Psoas muscle (tissue), 7 donors: ENCODE measurements at regions not wholly inside any gene's neighbourhood (a gene's known extent, or its start where the extent isn't known, plus 50 kb on each side); places are given as distances from the start of the nearest gene placed in this dataset.

Source experiments
- ATAC-seq, 4 donors: fragments of 200-7000 bp; cut with Tn5 transposase; one replicate each; pipeline ENCODE4 v1.9.1; 2020; ENCODE audit warnings: moderate library complexity in 3 of 4, mild to moderate bottlenecking in 2 of 4
- DNase-seq, 2 donors: peaks; one replicate each; pipeline ENCODE4 v3.0.0-alpha.2; 2020
- H3K27ac ChIP-seq: fragments of 200-600 bp; one replicate; pipeline ENCODE4 v1.8.0; 2022
- H3K27me3 ChIP-seq, 3 donors: fragments of 200-600 bp in 1 of 3; one replicate each; pipeline versions ENCODE4 v1.6.1 to v1.8.0; 2013 to 2022; ENCODE audit warnings: low read length in 2 of 3, mild to moderate bottlenecking in 2 of 3, moderate library complexity in 1 of 3; ENCODE audit not compliant: insufficient read depth in 3 of 3
- H3K36me3 ChIP-seq, 2 donors: fragments of 200-600 bp in 1 of 2; one replicate each; pipeline versions ENCODE4 v1.6.1 to v1.8.0; 2013 to 2022; ENCODE audit warnings: low read depth in 1 of 2, mild to moderate bottlenecking in 1 of 2, moderate library complexity in 1 of 2; ENCODE audit not compliant: insufficient read depth in 1 of 2
- H3K4me1 ChIP-seq: fragments of 200-600 bp; one replicate; pipeline ENCODE4 v1.8.0; 2022
- H3K4me3 ChIP-seq: fragments of 200-600 bp; one replicate; pipeline ENCODE4 v1.8.0; 2022; ENCODE audit warnings: mild to moderate bottlenecking
- H3K9me3 ChIP-seq: fragments of 200-600 bp; one replicate; pipeline ENCODE4 v1.8.0; 2022
- CTCF ChIP-seq: fragments of 200-600 bp; IDR thresholded peaks from one replicate; pipeline ENCODE4 v1.8.0; 2022; ENCODE audit warnings: antibody characterized with exemption
- WGBS, 3 donors: extraction: QIAGEN DNeasy Blood & Tissue Kit; methylation state at CpG; one replicate each; pipeline versions ENCODE4 v1.1.6 to v1.1.7; 2013; 5-methylcytosine and 5-hydroxymethylcytosine counted together
- intact Hi-C, 2 donors: fragments of 100-400 bp; cut with DNase I; formaldehyde crosslinking; loops; one replicate each; pipeline versions ENCODE4 v1.11.0 to v1.14.2; 2022
- donor health status: healthy with polysubstance abuse.
- donor health status: DM: no; HTN: no; CAD: no; lungs with moderate emphysema.
- donor health status: Bipolar disorder and iron deficiency.
- donor health status: healthy.
- donor health status: DM: yes; HTN: yes; CAD: no.
- donor health status: DM: no; HTN: no; CAD: no.
- donor health status: DM: yes; HTN: yes; CAD: no.

- Histone ChIP-seq H3K27ac (no peak overlapping the region), H3K27me3 (no peaks in the 10 kb centered on the region), H3K9me3 (no peaks in the 10 kb centered on the region), H3K4me1 (no peaks in the 10 kb centered on the region), H3K4me3 (no peak overlapping the region), H3K36me3 (no peaks in the 10 kb centered on the region)
- DNase-seq: no peak
- ATAC-seq: no peak
- intact Hi-C loops: no loop called here
- no peak for TF ChIP-seq CTCF
- WGBS, 3 donors: 51 to 53% (median 52%) methylated on average over 7 of the region's 7 CpGs
Observed at GRCh38 chr6:159357211-159357915, 188.2 kb downstream of the FNDC1 start.

GRCh38 chr6:159353193-159353592 lies 184.0 kb downstream of the FNDC1 start:
- no peak overlapping the region for H3K27ac ChIP-seq
- H3K27me3 ChIP-seq: peaks cover 0 to 3% (median 0%) of the 10 kb centered on the region in 3 donors
- H3K4me3 ChIP-seq: no peak overlapping the region
- no peaks in the 10 kb centered on the region for H3K36me3 ChIP-seq
- H3K4me1 ChIP-seq: no peaks in the 10 kb centered on the region
- 65 to 70% (median 67%) methylated on average over 3 of the region's 3 CpGs for WGBS, 3 donors
- intact Hi-C loops: no loop called here
- ATAC-seq (no peak), DNase-seq (no peak)
- no peak for TF ChIP-seq CTCF
- H3K9me3 ChIP-seq: no peaks in the 10 kb centered on the region

- no peak for TF ChIP-seq CTCF
- Histone ChIP-seq H3K9me3 (no peaks in the 10 kb centered on the region), H3K27ac (no peak overlapping the region), H3K4me3 (no peak overlapping the region), H3K27me3 (peaks cover 0 to 3% (median 0%) of the 10 kb centered on the region in 3 donors), H3K4me1 (no peaks in the 10 kb centered on the region), H3K36me3 (no peaks in the 10 kb centered on the region)
- ATAC-seq: no peak
- intact Hi-C loops: no loop called here
- no peak for DNase-seq
Observed at GRCh38 chr6:159351707-159352106, 182.5 kb downstream of the FNDC1 start.

GRCh38 chr6:159349915-159350314 lies 180.7 kb downstream of the FNDC1 start:
- no peak overlapping the region for H3K4me3 ChIP-seq
- intact Hi-C loops: no loop called here
- DNase-seq: no peak
- H3K4me1 ChIP-seq: no peaks in the 10 kb centered on the region
- WGBS, 3 donors: 66 to 76% (median 67%) methylated on average over 4 of the region's 4 CpGs
- H3K9me3 ChIP-seq: no peaks in the 10 kb centered on the region
- TF ChIP-seq CTCF: no peak
- ATAC-seq: no peak
- no peak overlapping the region for H3K27ac ChIP-seq
- peaks cover 0 to 3% (median 0%) of the 10 kb centered on the region in 3 donors for H3K27me3 ChIP-seq
- H3K36me3 ChIP-seq: no peaks in the 10 kb centered on the region

GRCh38 chr6:159343709-159344108 lies 174.5 kb downstream of the FNDC1 start:
- Histone ChIP-seq H3K27me3 (no peaks in the 10 kb centered on the region), H3K36me3 (no peaks in the 10 kb centered on the region), H3K4me3 (no peak overlapping the region), H3K4me1 (no peaks in the 10 kb centered on the region), H3K27ac (no peak overlapping the region), H3K9me3 (no peaks in the 10 kb centered on the region)
- TF ChIP-seq CTCF: no peak
- DNase-seq (no peak), ATAC-seq (no peak)
- intact Hi-C loops: no loop called here
- 71 to 89% (median 76%) methylated on average over 1 of the region's 1 CpG for WGBS, 3 donors
